GF-D8 (cell line): ENCODE measurements at regions not wholly inside any gene's neighbourhood (a gene's known extent, or its start where the extent isn't known, plus 50 kb on each side); places are given as distances from the start of the nearest gene placed in this dataset.

Source experiments
- DNase-seq: peaks from one replicate; lab custom pipeline; 2025; lab: John Stamatoyannopoulos, UW

- no peak for DNase-seq
Measured at GRCh38 chr2:20560891-20561636, 89.8 kb downstream of the HS1BP3 start.

- DNase-seq = no peak
Measured at GRCh38 chr2:20561637-20562454, 89.1 kb downstream of the HS1BP3 start.

GRCh38 chr2:20562540-20563225 is 88.2 kb downstream of the HS1BP3 start:
- no peak for DNase-seq

GRCh38 chr2:20563251-20563650 is 87.6 kb downstream of the HS1BP3 start:
- no peak for DNase-seq

GRCh38 chr2:20563833-20564232 is 87.1 kb downstream of the HS1BP3 start:
- no peak for DNase-seq

- no peak for DNase-seq
Measured at GRCh38 chr2:20565101-20565622, 85.7 kb downstream of the HS1BP3 start.

- DNase-seq = no peak
Measured at GRCh38 chr2:20565623-20566236, 85.2 kb downstream of the HS1BP3 start.

- DNase-seq = no peak
Measured at GRCh38 chr2:20566331-20566730, 84.6 kb downstream of the HS1BP3 start.

GRCh38 chr2:20567159-20567925 is 83.6 kb downstream of the HS1BP3 start:
- DNase-seq = no peak
